PC-3 (cell line): ENCODE measurements at regions not wholly inside any gene's neighbourhood (a gene's known extent, or its start where the extent isn't known, plus 50 kb on each side); places are given as distances from the start of the nearest gene placed in this dataset.
"Not testable (repeated sequence)": the region's sequence is repeated elsewhere in the genome, so short reads cannot be mapped to it uniquely, and the experiment has no call there.

Experiments
- ATAC-seq: fragments of 200-7000 bp; cut with Tn5 transposase; 2 replicates; pipeline ENCODE4 v1.9.1; 2020; ENCODE audit warnings: mild to moderate bottlenecking, moderate library complexity
- BruUV-seq: library from RNA; stranded (reverse); fragments of 400-500 nt; replicated peaks from 2 replicates; lab custom pipeline; 2021; lab: Mats Ljungman, UMichigan
- CTCF ChIA-PET: fragments of 300-600 bp; sonication (Branson Sonifier 250); formaldehyde crosslinking; loops from one replicate; lab custom pipeline; 2022; ENCODE audit warnings: antibody characterized with exemption; lab: Charles Lee
- POLR2A ChIA-PET: fragments of 300-600 bp; sonication (Branson Sonifier 250); formaldehyde crosslinking; loops from one replicate; lab custom pipeline; 2022; ENCODE audit warnings: antibody characterized with exemption; ENCODE audit not compliant: unreplicated experiment; lab: Charles Lee
- DNase-seq: peaks from one replicate; pipeline ENCODE4 v3.0.0-alpha.2; 2015
- H2AFZ ChIP-seq: fragments of 300-600 bp; sonication (generic); 2 replicates; pipeline ENCODE4 v1.6.0; 2016; ENCODE audit warnings: antibody characterized with exemption, low read length
- H3F3A ChIP-seq: fragments of 300-600 bp; sonication (generic); one replicate; pipeline ENCODE4 v1.6.0; 2017; ENCODE audit warnings: antibody characterized with exemption, low read length, control low read depth, mild to moderate bottlenecking; ENCODE audit not compliant: unreplicated experiment
- H3K27ac ChIP-seq: fragments of 300-600 bp; sonication (generic); 2 replicates; pipeline ENCODE4 v1.5.1; 2016; ENCODE audit warnings: mild to moderate bottlenecking, low read length
- H3K27me3 ChIP-seq: fragments of 300-600 bp; sonication (generic); 2 replicates; pipeline ENCODE4 v1.6.1; 2016; ENCODE audit warnings: low read length, mixed read lengths
- H3K36me3 ChIP-seq: fragments of 300-600 bp; sonication (generic); 2 replicates; pipeline ENCODE4 v1.6.1; 2016; ENCODE audit warnings: low read depth, mixed run types, low read length, mixed read lengths
- H3K4me1 ChIP-seq: fragments of 300-600 bp; sonication (generic); 2 replicates; pipeline ENCODE4 v1.5.1; 2016; ENCODE audit warnings: low read length; ENCODE audit not compliant: insufficient read depth
- H3K4me2 ChIP-seq: fragments of 300-600 bp; sonication (generic); 2 replicates; pipeline ENCODE4 v1.6.0; 2016; ENCODE audit warnings: low read length
- H3K4me3 ChIP-seq: fragments of 300-600 bp; sonication (generic); 2 replicates; pipeline ENCODE4 v1.5.1; 2016; ENCODE audit warnings: mild to moderate bottlenecking, low read length, mixed read lengths
- H3K79me2 ChIP-seq: fragments of 300-600 bp; sonication (generic); 2 replicates; pipeline ENCODE4 v1.6.1; 2017; ENCODE audit warnings: low read length, mixed read lengths
- H3K9ac ChIP-seq: fragments of 300-600 bp; sonication (generic); 2 replicates; pipeline ENCODE4 v1.6.0; 2016; ENCODE audit warnings: mild to moderate bottlenecking, low read length
- H3K9me2 ChIP-seq: fragments of 300-600 bp; sonication (generic); replicated peaks from 2 replicates; pipeline ENCODE4 v1.6.1; 2016; ENCODE audit warnings: mixed run types, low read length, mixed read lengths
- H3K9me3 ChIP-seq: fragments of 300-600 bp; sonication (generic); 2 replicates; pipeline ENCODE4 v1.6.1; 2016; ENCODE audit warnings: low read length, mixed read lengths
- H4K20me1 ChIP-seq: fragments of 300-600 bp; sonication (generic); 2 replicates; pipeline ENCODE4 v1.6.1; 2016; ENCODE audit warnings: low read length, mixed read lengths
- EZH2 ChIP-seq: fragments of 300-600 bp; sonication (generic); IDR thresholded peaks from one replicate; pipeline ENCODE4 v1.6.1; 2017; ENCODE audit warnings: antibody characterized with exemption, mild to moderate bottlenecking, low read length; ENCODE audit not compliant: unreplicated experiment
- EZH2phosphoT487 ChIP-seq: fragments of 300-600 bp; sonication (generic); IDR thresholded peaks from 2 replicates; pipeline ENCODE4 v1.6.1; 2018; ENCODE audit warnings: mild to moderate bottlenecking, antibody characterized with exemption, low read length, borderline replicate concordance
- intact Hi-C: fragments of 100-400 bp; cut with micrococcal nuclease; formaldehyde crosslinking; loops from 2 replicates; pipeline ENCODE4 v1.9.0; 2023
- TF ChIP-seq, protein P1 (sequence below): fragments of 300-600 bp; sonication (generic); conservative IDR thresholded peaks from 2 replicates; pipeline ENCODE4 v1.5.1; 2017; ENCODE audit warnings: antibody characterized with exemption, low read depth, mild to moderate bottlenecking, low read length

GRCh38 chr5:176754376-176754973 lies 55.9 kb upstream of the UNC5A start:
- Histone ChIP-seq H3K36me3 (no peaks in the 10 kb centered on the region), H3K9me3 (peaks cover 6% of the 10 kb centered on the region; the same call in 1 of the 2 replicates), H3K4me3 (no peak overlapping the region), H3K4me1 (no peaks in the 10 kb centered on the region), H3K79me2 (no peaks in the 10 kb centered on the region), H3K27ac (no peak overlapping the region), H3K9ac (no peak overlapping the region), H3K9me2 (no peaks in the 10 kb centered on the region), H4K20me1 (no peaks in the 10 kb centered on the region), H2AFZ (no peak overlapping the region), H3F3A (no peaks in the 10 kb centered on the region), H3K27me3 (peaks cover 45% of the 10 kb centered on the region), H3K4me2 (no peak overlapping the region)
- ChIA-PET POLR2A (no interaction called here), CTCF (no interaction called here)
- DNase-seq = peak; percentile 42
- no TSS peak for BruUV-seq
- ATAC-seq = no peak
- intact Hi-C loops = no loop called here
- TF ChIP-seq EZH2phosphoT487 (no peak), EZH2 (no peak)
- TF ChIP-seq, protein P1, sequence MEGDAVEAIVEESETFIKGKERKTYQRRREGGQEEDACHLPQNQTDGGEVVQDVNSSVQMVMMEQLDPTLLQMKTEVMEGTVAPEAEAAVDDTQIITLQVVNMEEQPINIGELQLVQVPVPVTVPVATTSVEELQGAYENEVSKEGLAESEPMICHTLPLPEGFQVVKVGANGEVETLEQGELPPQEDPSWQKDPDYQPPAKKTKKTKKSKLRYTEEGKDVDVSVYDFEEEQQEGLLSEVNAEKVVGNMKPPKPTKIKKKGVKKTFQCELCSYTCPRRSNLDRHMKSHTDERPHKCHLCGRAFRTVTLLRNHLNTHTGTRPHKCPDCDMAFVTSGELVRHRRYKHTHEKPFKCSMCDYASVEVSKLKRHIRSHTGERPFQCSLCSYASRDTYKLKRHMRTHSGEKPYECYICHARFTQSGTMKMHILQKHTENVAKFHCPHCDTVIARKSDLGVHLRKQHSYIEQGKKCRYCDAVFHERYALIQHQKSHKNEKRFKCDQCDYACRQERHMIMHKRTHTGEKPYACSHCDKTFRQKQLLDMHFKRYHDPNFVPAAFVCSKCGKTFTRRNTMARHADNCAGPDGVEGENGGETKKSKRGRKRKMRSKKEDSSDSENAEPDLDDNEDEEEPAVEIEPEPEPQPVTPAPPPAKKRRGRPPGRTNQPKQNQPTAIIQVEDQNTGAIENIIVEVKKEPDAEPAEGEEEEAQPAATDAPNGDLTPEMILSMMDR = no peak

DNA sequence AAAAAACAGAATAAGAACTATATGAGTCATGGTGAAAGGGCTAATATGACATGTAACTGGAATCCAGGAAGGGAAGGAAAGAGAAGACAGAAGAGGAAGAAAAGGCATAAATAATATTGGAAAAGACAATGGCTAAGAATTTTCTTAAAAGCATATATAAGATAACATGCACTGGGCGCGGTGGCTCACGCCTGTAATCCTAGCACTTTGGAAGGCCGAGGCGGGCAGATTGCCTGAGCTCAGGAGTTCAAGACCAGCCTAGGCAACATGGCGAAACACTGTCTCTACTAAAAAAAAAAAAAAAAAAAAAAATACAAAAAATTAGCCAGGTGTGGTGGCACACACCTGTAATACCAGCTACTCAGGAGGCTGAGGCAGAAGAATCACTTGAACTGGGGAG lies 54.8 kb upstream of the UNC5A start:
- H3K9me2 ChIP-seq, H3K9me3 ChIP-seq, DNase-seq, BruUV-seq, H3K9ac ChIP-seq, H3K27ac ChIP-seq, H2AFZ ChIP-seq, H3K4me1 ChIP-seq, CTCF ChIA-PET, ATAC-seq, H3K4me2 ChIP-seq, H4K20me1 ChIP-seq, H3K4me3 ChIP-seq, POLR2A ChIA-PET, H3F3A ChIP-seq, H3K36me3 ChIP-seq, H3K79me2 ChIP-seq, intact Hi-C loops: not testable (repeated sequence)
- H3K27me3 ChIP-seq = peaks cover 36% of the 10 kb centered on the region

- H3F3A ChIP-seq, H3K9ac ChIP-seq, H3K36me3 ChIP-seq, H3K4me2 ChIP-seq, H3K9me2 ChIP-seq, POLR2A ChIA-PET, H3K27ac ChIP-seq, H4K20me1 ChIP-seq, H2AFZ ChIP-seq, H3K9me3 ChIP-seq, H3K79me2 ChIP-seq, ATAC-seq, H3K4me1 ChIP-seq, intact Hi-C loops, DNase-seq, H3K4me3 ChIP-seq, CTCF ChIA-PET, BruUV-seq: not testable (repeated sequence)
- peaks cover 17% of the 10 kb centered on the region for H3K27me3 ChIP-seq
These were observed 52.8 kb upstream of the UNC5A start for GRCh38 chr5:176757569-176757968.
